ENCODE measurements at regions not wholly inside any gene's neighbourhood (a gene's known extent, or its start where the extent isn't known, plus 50 kb on each side); places are given as distances from the start of the nearest gene placed in this dataset.
"Not testable (repeated sequence)": the region's sequence is repeated elsewhere in the genome, so short reads cannot be mapped to it uniquely, and the experiment has no call there.

- Mint-ChIP-seq H3K9me3 (peaks cover 5% of the 10 kb centered on the region), H3K27ac (no peak overlapping the region), H3K27me3 (ENCODE audit: low read depth, poor library complexity) (peaks cover 10% of the 10 kb centered on the region), H3K4me3 (no peak overlapping the region), H3K36me3 (ENCODE audit: low read depth) (no peaks in the 10 kb centered on the region), H3K4me1 (no peaks in the 10 kb centered on the region)
- no peak for DNase-seq
- TF ChIP-seq, protein P1, sequence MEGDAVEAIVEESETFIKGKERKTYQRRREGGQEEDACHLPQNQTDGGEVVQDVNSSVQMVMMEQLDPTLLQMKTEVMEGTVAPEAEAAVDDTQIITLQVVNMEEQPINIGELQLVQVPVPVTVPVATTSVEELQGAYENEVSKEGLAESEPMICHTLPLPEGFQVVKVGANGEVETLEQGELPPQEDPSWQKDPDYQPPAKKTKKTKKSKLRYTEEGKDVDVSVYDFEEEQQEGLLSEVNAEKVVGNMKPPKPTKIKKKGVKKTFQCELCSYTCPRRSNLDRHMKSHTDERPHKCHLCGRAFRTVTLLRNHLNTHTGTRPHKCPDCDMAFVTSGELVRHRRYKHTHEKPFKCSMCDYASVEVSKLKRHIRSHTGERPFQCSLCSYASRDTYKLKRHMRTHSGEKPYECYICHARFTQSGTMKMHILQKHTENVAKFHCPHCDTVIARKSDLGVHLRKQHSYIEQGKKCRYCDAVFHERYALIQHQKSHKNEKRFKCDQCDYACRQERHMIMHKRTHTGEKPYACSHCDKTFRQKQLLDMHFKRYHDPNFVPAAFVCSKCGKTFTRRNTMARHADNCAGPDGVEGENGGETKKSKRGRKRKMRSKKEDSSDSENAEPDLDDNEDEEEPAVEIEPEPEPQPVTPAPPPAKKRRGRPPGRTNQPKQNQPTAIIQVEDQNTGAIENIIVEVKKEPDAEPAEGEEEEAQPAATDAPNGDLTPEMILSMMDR (IDR thresholded peaks at IDR 0.05): no peak
These were observed 297.1 kb upstream of the NCAM1 start for GRCh38 chr11:112663947-112664634.

DNA sequence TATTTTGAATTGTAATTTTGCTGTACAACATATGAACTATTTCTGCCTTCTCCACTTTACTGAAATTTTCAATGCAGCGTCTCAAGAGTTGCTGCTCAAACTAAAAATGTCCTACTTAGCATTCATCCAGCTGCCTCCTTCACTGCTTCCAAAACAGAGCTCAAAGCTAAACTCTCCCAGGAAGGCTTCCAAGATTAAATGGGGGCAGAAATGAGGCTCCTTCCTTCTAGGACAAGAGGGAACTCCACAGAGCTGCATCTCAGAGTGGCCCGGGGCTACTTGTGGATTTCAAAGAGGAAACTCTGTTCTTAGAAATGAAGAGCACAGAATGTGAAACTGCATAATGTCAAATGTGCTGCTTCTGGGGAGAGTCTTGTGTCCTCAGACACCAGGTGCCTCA lies 295.9 kb upstream of the NCAM1 start:
- Mint-ChIP-seq H3K27me3 (ENCODE audit: low read depth, poor library complexity) (peaks cover 10% of the 10 kb centered on the region), H3K27ac (no peak overlapping the region), H3K4me1 (no peaks in the 10 kb centered on the region), H3K4me3 (no peak overlapping the region), H3K9me3 (peaks cover 5% of the 10 kb centered on the region), H3K36me3 (ENCODE audit: low read depth) (no peaks in the 10 kb centered on the region)
- TF ChIP-seq, protein P1 (IDR thresholded peaks at IDR 0.05): no peak
- DNase-seq: no peak

GRCh38 chr11:112666253-112666652 lies 295.0 kb upstream of the NCAM1 start:
- H3K9me3 Mint-ChIP-seq: peaks cover 5% of the 10 kb centered on the region
- H3K27me3 Mint-ChIP-seq (ENCODE audit: low read depth, poor library complexity): peaks cover 10% of the 10 kb centered on the region
- H3K4me1 Mint-ChIP-seq: no peaks in the 10 kb centered on the region
- no peak overlapping the region for H3K4me3 Mint-ChIP-seq
- no peaks in the 10 kb centered on the region for H3K36me3 Mint-ChIP-seq (ENCODE audit: low read depth)
- H3K27ac Mint-ChIP-seq: no peak overlapping the region
- TF ChIP-seq, protein P1 (IDR thresholded peaks at IDR 0.05): no peak
- DNase-seq: no peak

GRCh38 chr11:112670806-112671570 lies 290.2 kb upstream of the NCAM1 start:
- Mint-ChIP-seq H3K9me3 (peaks cover 42% of the 10 kb centered on the region), H3K36me3 (ENCODE audit: low read depth) (no peaks in the 10 kb centered on the region), H3K4me3 (no peak overlapping the region), H3K27me3 (ENCODE audit: low read depth, poor library complexity) (peaks cover 7% of the 10 kb centered on the region), H3K27ac (no peak overlapping the region), H3K4me1 (no peaks in the 10 kb centered on the region)
- TF ChIP-seq, protein P1 (IDR thresholded peaks at IDR 0.05): no peak
- no peak for DNase-seq

- not testable (repeated sequence) for H3K36me3 Mint-ChIP-seq (ENCODE audit: low read depth); H3K27ac Mint-ChIP-seq; H3K4me1 Mint-ChIP-seq; H3K4me3 Mint-ChIP-seq; DNase-seq
- peaks cover 49% of the 10 kb centered on the region for H3K9me3 Mint-ChIP-seq
- H3K27me3 Mint-ChIP-seq (ENCODE audit: low read depth, poor library complexity): peaks cover 11% of the 10 kb centered on the region
These were observed 287.8 kb upstream of the NCAM1 start for GRCh38 chr11:112673401-112673800.

GRCh38 chr11:112685111-112685510 lies 276.1 kb upstream of the NCAM1 start:
- Mint-ChIP-seq H3K36me3 (ENCODE audit: low read depth) (no peaks in the 10 kb centered on the region), H3K27me3 (ENCODE audit: low read depth, poor library complexity) (peaks cover 27% of the 10 kb centered on the region), H3K4me3 (no peak overlapping the region), H3K27ac (no peak overlapping the region), H3K9me3 (peaks cover 36% of the 10 kb centered on the region), H3K4me1 (peaks cover 7% of the 10 kb centered on the region)
- TF ChIP-seq, protein P1 (IDR thresholded peaks at IDR 0.05): no peak
- DNase-seq: no peak

All from nephron progenitor cell (in vitro differentiated cells).